ENCODE measurements at regions not wholly inside any gene's neighbourhood (a gene's known extent, or its start where the extent isn't known, plus 50 kb on each side); places are given as distances from the start of the nearest gene placed in this dataset.

- H3K4me1 ChIP-seq (ENCODE audit: insufficient read depth, poor library complexity, severe bottlenecking), result peaks cover 8% of the 10 kb centered on the region
- no peak for TF ChIP-seq CTCF (IDR thresholded peaks at IDR 0.05; ENCODE audit: poor library complexity, severe bottlenecking)
- no peaks in the 10 kb centered on the region for H3K36me3 ChIP-seq (ENCODE audit: low read depth)
- no peak for ATAC-seq (ENCODE audit: low read depth)
- no peaks in the 10 kb centered on the region for H3K9me3 ChIP-seq (ENCODE audit: severe bottlenecking)
- no peak for DNase-seq (ENCODE audit: low spot score)
- H3K27me3 ChIP-seq (ENCODE audit: insufficient read depth, poor library complexity, severe bottlenecking), result no peaks in the 10 kb centered on the region
- no peak overlapping the region for H3K4me3 ChIP-seq (ENCODE audit: severe bottlenecking)
- H3K27ac ChIP-seq (ENCODE audit: poor library complexity, severe bottlenecking), result no peak overlapping the region
Observed at GRCh38 chr21:15964236-15964855, 234.6 kb downstream of the USP25 start.

- no peaks in the 10 kb centered on the region for H3K36me3 ChIP-seq (ENCODE audit: low read depth)
- ATAC-seq (ENCODE audit: low read depth) (no peak), DNase-seq (ENCODE audit: low spot score) (no peak)
- no peaks in the 10 kb centered on the region for H3K27me3 ChIP-seq (ENCODE audit: insufficient read depth, poor library complexity, severe bottlenecking)
- no peak overlapping the region for H3K4me3 ChIP-seq (ENCODE audit: severe bottlenecking)
- TF ChIP-seq CTCF (IDR thresholded peaks at IDR 0.05; ENCODE audit: poor library complexity, severe bottlenecking), result no peak
- H3K9me3 ChIP-seq (ENCODE audit: severe bottlenecking), result no peaks in the 10 kb centered on the region
- peaks cover 8% of the 10 kb centered on the region for H3K4me1 ChIP-seq (ENCODE audit: insufficient read depth, poor library complexity, severe bottlenecking)
- H3K27ac ChIP-seq (ENCODE audit: poor library complexity, severe bottlenecking), result no peak overlapping the region
Observed at GRCh38 chr21:15966231-15966630, 236.4 kb downstream of the USP25 start.

- TF ChIP-seq CTCF (IDR thresholded peaks at IDR 0.05; ENCODE audit: poor library complexity, severe bottlenecking), result no peak
- H3K4me3 ChIP-seq (ENCODE audit: severe bottlenecking), result no peak overlapping the region
- no peak for ATAC-seq (ENCODE audit: low read depth)
- H3K27me3 ChIP-seq (ENCODE audit: insufficient read depth, poor library complexity, severe bottlenecking), result no peaks in the 10 kb centered on the region
- H3K27ac ChIP-seq (ENCODE audit: poor library complexity, severe bottlenecking), result no peak overlapping the region
- no peaks in the 10 kb centered on the region for H3K36me3 ChIP-seq (ENCODE audit: low read depth)
- no peaks in the 10 kb centered on the region for H3K9me3 ChIP-seq (ENCODE audit: severe bottlenecking)
- no peak for DNase-seq (ENCODE audit: low spot score)
- H3K4me1 ChIP-seq (ENCODE audit: insufficient read depth, poor library complexity, severe bottlenecking), result peaks cover 8% of the 10 kb centered on the region
Observed at GRCh38 chr21:15966651-15967050, 236.9 kb downstream of the USP25 start.

GRCh38 chr21:15967661-15968060, 237.9 kb downstream of the USP25 start:
- DNase-seq (ENCODE audit: low spot score), result no peak
- no peak for TF ChIP-seq CTCF (IDR thresholded peaks at IDR 0.05; ENCODE audit: poor library complexity, severe bottlenecking)

GRCh38 chr21:15968776-15969310, 239.1 kb downstream of the USP25 start:
- Histone ChIP-seq H3K4me3 (ENCODE audit: severe bottlenecking) (no peak overlapping the region), H3K4me1 (ENCODE audit: insufficient read depth, poor library complexity, severe bottlenecking) (peaks cover 8% of the 10 kb centered on the region), H3K27ac (ENCODE audit: poor library complexity, severe bottlenecking) (no peak overlapping the region), H3K9me3 (ENCODE audit: severe bottlenecking) (no peaks in the 10 kb centered on the region), H3K36me3 (ENCODE audit: low read depth) (no peaks in the 10 kb centered on the region), H3K27me3 (ENCODE audit: insufficient read depth, poor library complexity, severe bottlenecking) (no peaks in the 10 kb centered on the region)
- TF ChIP-seq CTCF (IDR thresholded peaks at IDR 0.05; ENCODE audit: poor library complexity, severe bottlenecking), result no peak
- ATAC-seq (ENCODE audit: low read depth) (no peak), DNase-seq (ENCODE audit: low spot score) (no peak)

More at GRCh38 chr21:15967661-15968060, 237.9 kb downstream of the USP25 start:
- Histone ChIP-seq H3K27ac (ENCODE audit: poor library complexity, severe bottlenecking) (no peak overlapping the region), H3K4me3 (ENCODE audit: severe bottlenecking) (no peak overlapping the region), H3K36me3 (ENCODE audit: low read depth) (no peaks in the 10 kb centered on the region), H3K27me3 (ENCODE audit: insufficient read depth, poor library complexity, severe bottlenecking) (no peaks in the 10 kb centered on the region), H3K9me3 (ENCODE audit: severe bottlenecking) (no peaks in the 10 kb centered on the region), H3K4me1 (ENCODE audit: insufficient read depth, poor library complexity, severe bottlenecking) (peaks cover 8% of the 10 kb centered on the region)
- ATAC-seq (ENCODE audit: low read depth), result no peak

All from RWPE2 (cell line).